ENCODE measurements at regions not wholly inside any gene's neighbourhood (a gene's known extent, or its start where the extent isn't known, plus 50 kb on each side); places are given as distances from the start of the nearest gene placed in this dataset.

GRCh38 chr16:48011466-48011865 is 144.3 kb downstream of the ABCC12 start:
- Mint-ChIP-seq H3K4me1 (no peaks in the 10 kb centered on the region), H3K4me3 (no peak overlapping the region), H3K27ac (no peak overlapping the region), H3K9me3 (peaks cover 12% of the 10 kb centered on the region), H3K36me3 (ENCODE audit: low read depth) (no peaks in the 10 kb centered on the region), H3K27me3 (no peaks in the 10 kb centered on the region)
- intact Hi-C loops (cut with micrococcal nuclease) = no loop called here
- no peak for DNase-seq

- Mint-ChIP-seq H3K27me3 (no peaks in the 10 kb centered on the region), H3K4me3 (no peak overlapping the region), H3K9me3 (peaks cover 4% of the 10 kb centered on the region), H3K36me3 (ENCODE audit: low read depth) (no peaks in the 10 kb centered on the region), H3K4me1 (no peaks in the 10 kb centered on the region), H3K27ac (no peak overlapping the region)
- intact Hi-C loops (cut with micrococcal nuclease) = no loop called here
- no peak for DNase-seq
These were observed 147.7 kb downstream of the ABCC12 start for GRCh38 chr16:48008011-48008525.

GRCh38 chr16:48004141-48004695 is 151.6 kb downstream of the ABCC12 start:
- H3K4me3 Mint-ChIP-seq = no peak overlapping the region
- H3K27ac Mint-ChIP-seq = no peak overlapping the region
- H3K4me1 Mint-ChIP-seq = no peaks in the 10 kb centered on the region
- intact Hi-C loops (cut with micrococcal nuclease) = no loop called here
- no peak for DNase-seq
- peaks cover 4% of the 10 kb centered on the region for H3K9me3 Mint-ChIP-seq
- H3K27me3 Mint-ChIP-seq = no peaks in the 10 kb centered on the region
- H3K36me3 Mint-ChIP-seq (ENCODE audit: low read depth) = no peaks in the 10 kb centered on the region

DNA sequence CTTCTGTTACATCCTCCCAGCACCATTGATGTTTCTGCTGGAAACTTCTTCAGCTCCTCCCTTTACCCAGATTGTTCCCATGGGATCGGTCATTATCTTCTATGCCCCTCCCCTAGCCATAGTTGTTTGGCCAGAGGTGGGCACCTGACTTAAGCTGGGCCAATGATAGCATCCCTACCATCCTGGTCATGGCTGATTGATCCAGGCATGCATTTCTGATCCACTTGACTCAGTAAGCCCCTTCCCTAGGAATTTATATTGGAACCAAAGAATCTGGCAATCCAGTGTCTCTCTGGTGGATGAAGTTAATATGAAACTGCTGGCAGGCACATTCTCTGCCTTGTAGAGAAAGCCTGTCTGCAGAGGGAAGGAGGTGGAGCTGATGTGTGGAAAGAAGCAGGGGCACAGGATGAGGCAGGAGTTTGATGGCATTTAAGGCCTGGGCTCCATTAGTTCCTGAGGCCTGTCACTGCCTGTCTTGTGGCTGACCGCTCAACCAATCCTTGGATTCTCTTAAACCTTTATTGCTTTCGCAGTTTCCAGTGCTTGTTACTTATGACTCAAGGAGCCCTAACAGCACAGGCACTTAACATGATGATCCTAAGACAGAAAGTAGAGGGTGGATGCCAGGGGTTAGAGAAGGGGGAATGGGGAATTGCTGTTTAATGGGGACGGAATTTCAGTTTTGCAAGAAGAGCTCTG is 152.4 kb downstream of the ABCC12 start:
- intact Hi-C loops (cut with micrococcal nuclease) = no loop called here
- no peak for DNase-seq
- H3K36me3 Mint-ChIP-seq (ENCODE audit: low read depth) = no peaks in the 10 kb centered on the region
- no peak overlapping the region for H3K4me3 Mint-ChIP-seq
- H3K9me3 Mint-ChIP-seq = peaks cover 4% of the 10 kb centered on the region
- no peak overlapping the region for H3K27ac Mint-ChIP-seq
- H3K4me1 Mint-ChIP-seq = no peaks in the 10 kb centered on the region
- H3K27me3 Mint-ChIP-seq = no peaks in the 10 kb centered on the region

- Mint-ChIP-seq H3K4me3 (no peak overlapping the region), H3K4me1 (no peaks in the 10 kb centered on the region), H3K9me3 (peaks cover 2% of the 10 kb centered on the region), H3K27me3 (no peaks in the 10 kb centered on the region), H3K27ac (no peak overlapping the region), H3K36me3 (ENCODE audit: low read depth) (no peaks in the 10 kb centered on the region)
- intact Hi-C loops (cut with micrococcal nuclease) = no loop called here
- DNase-seq = no peak
These were observed 154.4 kb downstream of the ABCC12 start for GRCh38 chr16:48001324-48001895.

- intact Hi-C loops (cut with micrococcal nuclease) = no loop called here
- Mint-ChIP-seq H3K36me3 (ENCODE audit: low read depth) (no peaks in the 10 kb centered on the region), H3K9me3 (no peaks in the 10 kb centered on the region), H3K4me3 (no peak overlapping the region), H3K4me1 (no peaks in the 10 kb centered on the region), H3K27me3 (no peaks in the 10 kb centered on the region), H3K27ac (no peak overlapping the region)
- DNase-seq = no peak
These were observed 155.2 kb downstream of the ABCC12 start for GRCh38 chr16:48000622-48001021.

DNA sequence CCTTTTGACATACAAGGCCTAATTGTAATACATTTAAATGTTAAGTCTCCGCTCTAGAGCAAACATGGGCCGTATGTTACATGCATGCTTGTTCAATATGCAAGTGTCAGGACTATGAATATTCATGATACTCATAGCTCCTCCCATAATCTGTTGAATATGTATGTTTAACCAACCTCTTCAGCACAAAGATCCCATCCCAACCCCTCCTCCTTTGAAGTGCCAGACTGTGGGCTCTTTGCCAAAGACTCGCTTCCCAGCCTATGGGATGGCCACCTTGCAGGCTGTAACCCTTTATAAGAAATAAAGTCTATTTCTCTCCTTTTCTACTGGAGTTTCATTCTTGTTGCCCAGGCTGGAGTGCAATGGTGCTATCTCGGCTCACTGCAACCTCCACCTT is 156.2 kb downstream of the ABCC12 start:
- no peak for DNase-seq
- Mint-ChIP-seq H3K36me3 (ENCODE audit: low read depth) (no peaks in the 10 kb centered on the region), H3K4me1 (no peaks in the 10 kb centered on the region), H3K27me3 (no peaks in the 10 kb centered on the region), H3K4me3 (no peak overlapping the region), H3K9me3 (no peaks in the 10 kb centered on the region), H3K27ac (no peak overlapping the region)
- intact Hi-C loops (cut with micrococcal nuclease) = no loop called here

- intact Hi-C loops (cut with micrococcal nuclease) = no loop called here
- Mint-ChIP-seq H3K4me3 (no peak overlapping the region), H3K9me3 (no peaks in the 10 kb centered on the region), H3K27ac (no peak overlapping the region), H3K27me3 (no peaks in the 10 kb centered on the region), H3K4me1 (no peaks in the 10 kb centered on the region), H3K36me3 (ENCODE audit: low read depth) (no peaks in the 10 kb centered on the region)
- DNase-seq = no peak
These were observed 160.4 kb downstream of the ABCC12 start for GRCh38 chr16:47995354-47995753.

DNA sequence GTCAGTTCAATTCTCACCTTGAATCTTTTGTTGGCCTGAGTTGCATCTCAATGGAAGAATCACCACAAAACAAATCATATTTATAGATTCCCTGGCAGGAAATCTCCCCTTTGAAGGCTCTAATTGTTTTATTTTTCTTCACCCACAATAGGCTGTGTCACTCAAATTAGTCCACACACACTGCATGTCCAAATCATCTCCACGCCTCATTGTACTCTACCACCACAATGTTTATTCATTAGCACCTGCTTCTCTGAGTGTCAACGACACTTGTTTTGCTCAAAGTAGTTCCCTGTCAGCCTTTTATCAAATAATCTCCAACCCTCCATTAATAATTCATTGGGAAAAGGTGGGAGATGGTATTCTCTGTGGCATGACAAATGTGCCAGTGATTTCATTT is 164.3 kb downstream of the ABCC12 start:
- Mint-ChIP-seq H3K4me1 (no peaks in the 10 kb centered on the region), H3K27ac (no peak overlapping the region), H3K4me3 (no peak overlapping the region), H3K36me3 (ENCODE audit: low read depth) (no peaks in the 10 kb centered on the region), H3K27me3 (no peaks in the 10 kb centered on the region), H3K9me3 (no peaks in the 10 kb centered on the region)
- no peak for DNase-seq
- intact Hi-C loops (cut with micrococcal nuclease) = no loop called here

- Mint-ChIP-seq H3K27ac (no peak overlapping the region), H3K4me1 (no peaks in the 10 kb centered on the region), H3K4me3 (no peak overlapping the region), H3K27me3 (no peaks in the 10 kb centered on the region), H3K36me3 (ENCODE audit: low read depth) (no peaks in the 10 kb centered on the region), H3K9me3 (no peaks in the 10 kb centered on the region)
- intact Hi-C loops (cut with micrococcal nuclease) = no loop called here
- DNase-seq = no peak
These were observed 165.1 kb downstream of the ABCC12 start for GRCh38 chr16:47990676-47991075.

DNA sequence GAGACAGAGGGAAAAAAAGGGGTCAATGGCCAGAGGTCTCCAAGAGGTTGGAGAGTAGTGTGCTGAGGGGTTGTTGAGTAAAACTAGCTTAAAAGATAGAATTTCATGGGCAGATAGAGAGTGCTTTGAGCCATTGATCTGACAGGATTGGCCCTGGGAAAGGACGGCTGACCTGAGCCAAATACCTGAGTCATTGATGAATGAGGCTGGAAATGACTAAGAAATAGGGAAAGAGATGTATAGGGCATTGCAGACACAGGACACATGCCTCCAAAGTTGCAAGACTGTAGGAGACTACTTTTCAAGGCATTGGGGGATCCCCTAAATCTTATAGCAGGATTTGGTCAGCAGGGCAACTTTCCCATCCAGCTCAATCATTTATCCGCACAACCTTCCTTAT is 168.7 kb downstream of the ABCC12 start:
- no peaks in the 10 kb centered on the region for H3K9me3 Mint-ChIP-seq
- intact Hi-C loops (cut with micrococcal nuclease) = no loop called here
- no peaks in the 10 kb centered on the region for H3K36me3 Mint-ChIP-seq (ENCODE audit: low read depth)
- H3K27me3 Mint-ChIP-seq = no peaks in the 10 kb centered on the region
- no peak overlapping the region for H3K27ac Mint-ChIP-seq
- H3K4me3 Mint-ChIP-seq = no peak overlapping the region
- no peak for DNase-seq
- H3K4me1 Mint-ChIP-seq = no peaks in the 10 kb centered on the region

DNA sequence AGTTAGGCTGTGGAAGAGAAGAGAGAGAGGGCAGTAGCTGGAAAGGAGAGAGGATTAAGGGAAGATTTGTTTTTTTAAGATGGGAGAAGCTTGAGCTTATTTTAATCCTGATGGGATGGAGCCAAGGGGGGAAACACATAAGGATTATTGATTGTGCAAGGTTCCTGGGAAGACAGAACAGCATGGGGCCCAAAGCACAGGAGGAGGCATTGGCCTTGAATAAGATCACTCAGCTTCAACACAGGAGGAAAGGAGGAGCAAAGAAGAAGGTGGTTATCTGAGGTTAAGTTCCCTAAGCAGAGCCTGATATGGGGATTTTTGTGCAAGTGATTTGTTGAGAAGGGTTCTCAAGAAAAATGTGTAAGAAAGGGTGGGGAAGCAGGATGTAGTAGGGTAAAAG is 169.8 kb downstream of the ABCC12 start:
- Mint-ChIP-seq H3K36me3 (ENCODE audit: low read depth) (no peaks in the 10 kb centered on the region), H3K4me3 (no peak overlapping the region), H3K9me3 (no peaks in the 10 kb centered on the region), H3K27me3 (no peaks in the 10 kb centered on the region), H3K27ac (no peak overlapping the region), H3K4me1 (no peaks in the 10 kb centered on the region)
- DNase-seq = no peak
- intact Hi-C loops (cut with micrococcal nuclease) = no loop called here

DNA sequence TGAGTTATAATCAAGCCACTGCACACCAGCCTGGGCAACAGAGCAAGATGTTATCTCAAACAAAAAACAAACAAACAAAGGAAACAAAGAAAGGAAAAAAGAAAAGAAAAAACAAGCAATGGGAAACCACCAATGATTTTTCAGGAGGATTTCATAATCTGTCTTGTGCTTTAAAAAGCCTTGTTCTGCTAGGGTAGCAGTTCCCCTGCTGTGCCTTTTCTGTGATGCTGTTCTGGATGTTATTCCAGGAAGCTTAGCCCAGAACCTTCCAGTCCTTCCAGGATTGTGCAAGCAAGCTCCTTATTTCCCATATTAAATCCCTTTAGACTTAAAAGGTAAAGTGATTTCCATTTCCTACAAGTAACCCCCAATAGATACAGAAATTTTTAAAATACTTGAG is 171.1 kb downstream of the ABCC12 start:
- DNase-seq = no peak
- Mint-ChIP-seq H3K4me1 (no peaks in the 10 kb centered on the region), H3K36me3 (ENCODE audit: low read depth) (no peaks in the 10 kb centered on the region), H3K27ac (no peak overlapping the region), H3K4me3 (no peak overlapping the region), H3K9me3 (no peaks in the 10 kb centered on the region), H3K27me3 (no peaks in the 10 kb centered on the region)
- intact Hi-C loops (cut with micrococcal nuclease) = no loop called here

- Mint-ChIP-seq H3K4me1 (no peaks in the 10 kb centered on the region), H3K4me3 (no peak overlapping the region)
These were observed 171.7 kb downstream of the ABCC12 start for GRCh38 chr16:47983999-47984580.

More at GRCh38 chr16:47983999-47984580, 171.7 kb downstream of the ABCC12 start:
- no peak for DNase-seq
- intact Hi-C loops (cut with micrococcal nuclease) = no loop called here
- no peaks in the 10 kb centered on the region for H3K36me3 Mint-ChIP-seq (ENCODE audit: low read depth)
- no peak overlapping the region for H3K27ac Mint-ChIP-seq
- no peaks in the 10 kb centered on the region for H3K27me3 Mint-ChIP-seq
- no peaks in the 10 kb centered on the region for H3K9me3 Mint-ChIP-seq

All from activated CD4-positive, alpha-beta T cell treated with anti-CD3 and anti-CD28 coated beads, Interleukin-2, amount 10 ng/mL, durations not matched to agents 24 days and 14 days (primary cell).